Fibroblast of lung (primary cell): ENCODE measurements at regions not wholly inside any gene's neighbourhood (a gene's known extent, or its start where the extent isn't known, plus 50 kb on each side); places are given as distances from the start of the nearest gene placed in this dataset.
A peak's percentile ranks its signal among the peaks of the same experiment; 100 is the strongest.

Experiments used
- DNase-seq, 2 donors: peaks; one replicate each; pipeline versions ENCODE4 v3.0.0 to v3.0.0-alpha.2; 2010; ENCODE audit warnings: low read depth in 2 of 2
- H2AFZ ChIP-seq: 2 replicates; pipeline ENCODE4 v1.5.1; 2012; ENCODE audit warnings: low read length, control low read depth, inconsistent platforms
- H3K27ac ChIP-seq: 2 replicates; pipeline ENCODE4 v1.5.1; 2011; ENCODE audit warnings: low read length, control low read depth; ENCODE audit not compliant: insufficient read depth
- H3K27me3 ChIP-seq: 2 replicates; pipeline ENCODE4 v1.5.1; 2011; ENCODE audit warnings: mild to moderate bottlenecking, low read length; ENCODE audit not compliant: control insufficient read depth, insufficient read depth
- H3K36me3 ChIP-seq: 2 replicates; pipeline ENCODE4 v1.5.1; 2011; ENCODE audit warnings: low read length; ENCODE audit not compliant: control insufficient read depth, insufficient read depth
- H3K4me1 ChIP-seq: 2 replicates; pipeline ENCODE4 v1.5.1; 2011; ENCODE audit warnings: low read length; ENCODE audit not compliant: control insufficient read depth, insufficient read depth; ENCODE audit errors: extremely low read depth
- H3K4me2 ChIP-seq: 2 replicates; pipeline ENCODE4 v1.5.1; 2011; ENCODE audit warnings: low read length, control low read depth; ENCODE audit not compliant: insufficient read depth; ENCODE audit errors: extremely low read depth
- H3K4me3 ChIP-seq, 4 experiments: fragments of 200-600 bp in 1 of 4; sonication (generic) in 1 of 4; replicated peaks in 1 of 4; 2 replicates each; pipeline ENCODE4 v1.5.1; 2011 to 2016; ENCODE audit warnings: low read length in 4 of 4, low read depth in 3 of 4, mild to moderate bottlenecking in 3 of 4, control low read depth in 2 of 4, inconsistent platforms in 1 of 4, mixed read lengths in 1 of 4; ENCODE audit not compliant: insufficient read depth in 1 of 4; ENCODE audit errors: control extremely low read depth in 1 of 4
- H3K79me2 ChIP-seq: 2 replicates; pipeline ENCODE4 v1.5.1; 2012; ENCODE audit warnings: mild to moderate bottlenecking, low read length, inconsistent platforms; ENCODE audit not compliant: control insufficient read depth, insufficient read depth
- H3K9ac ChIP-seq: 2 replicates; pipeline ENCODE4 v1.5.1; 2011; ENCODE audit warnings: mild to moderate bottlenecking, low read length, control low read depth; ENCODE audit not compliant: insufficient read depth
- H3K9me3 ChIP-seq: 2 replicates; pipeline ENCODE4 v1.5.1; 2012; ENCODE audit warnings: low read depth, low read length; ENCODE audit not compliant: control insufficient read depth, insufficient read depth
- H4K20me1 ChIP-seq: 2 replicates; pipeline ENCODE4 v1.5.1; 2011; ENCODE audit warnings: low read length; ENCODE audit not compliant: control insufficient read depth, insufficient read depth; ENCODE audit errors: extremely low read depth
- CTCF ChIP-seq, 2 donors: IDR thresholded peaks in 1 of 2; conservative IDR thresholded peaks in 1 of 2; 1 replicate in 1 of 2; 2 replicates in 1 of 2; pipeline ENCODE4 v1.5.1; 2011 to 2012; ENCODE audit warnings: low read length in 2 of 2, control low read depth in 1 of 2, inconsistent platforms in 1 of 2, low read depth in 1 of 2, mild to moderate bottlenecking in 1 of 2
- EZH2 ChIP-seq: IDR thresholded peaks from 2 replicates; pipeline ENCODE4 v1.5.1; 2012; ENCODE audit warnings: low read length, control low read depth, mild to moderate bottlenecking; ENCODE audit errors: missing control alignments

GRCh38 chr18:7413906-7414305 is 153.2 kb upstream of the PTPRM start:
- Histone ChIP-seq H3K9me3 (no peaks in the 10 kb centered on the region), H3K4me3 (no peak overlapping the region), H3K36me3 (no peaks in the 10 kb centered on the region), H3K27ac (no peak overlapping the region), H3K4me2 (no peak overlapping the region), H3K4me1 (no peaks in the 10 kb centered on the region), H3K79me2 (no peaks in the 10 kb centered on the region), H4K20me1 (no peaks in the 10 kb centered on the region), H2AFZ (no peak overlapping the region), H3K9ac (no peak overlapping the region), H3K27me3 (no peaks in the 10 kb centered on the region)
- no peak for TF ChIP-seq CTCF (conservative IDR thresholded peaks at IDR 0.05 in 1 of 2, IDR thresholded peaks at IDR 0.05 in 1 of 2; ENCODE audit: low read depth in 1 of 2, low read length in 2 of 2)
- TF ChIP-seq EZH2 = no peak
- no peak for DNase-seq

- H3K36me3 ChIP-seq = no peaks in the 10 kb centered on the region
- no peaks in the 10 kb centered on the region for H3K79me2 ChIP-seq
- no peak overlapping the region for H3K9ac ChIP-seq
- no peak overlapping the region for H2AFZ ChIP-seq
- no peak overlapping the region for H3K4me2 ChIP-seq
- H3K9me3 ChIP-seq = no peaks in the 10 kb centered on the region
- H3K27me3 ChIP-seq = no peaks in the 10 kb centered on the region
- TF ChIP-seq EZH2 = no peak
- TF ChIP-seq CTCF (conservative IDR thresholded peaks at IDR 0.05 in 1 of 2, IDR thresholded peaks at IDR 0.05 in 1 of 2; ENCODE audit: low read depth in 1 of 2, low read length in 2 of 2) = no peak
- H4K20me1 ChIP-seq = no peaks in the 10 kb centered on the region
- H3K4me1 ChIP-seq = no peaks in the 10 kb centered on the region
- H3K27ac ChIP-seq = no peak overlapping the region
- no peak overlapping the region for H3K4me3 ChIP-seq
- DNase-seq = peak in 1 of 2 donors; percentile 13
These were observed 152.7 kb upstream of the PTPRM start for GRCh38 chr18:7414459-7414858.

- no peak overlapping the region for H3K27ac ChIP-seq
- no peaks in the 10 kb centered on the region for H3K27me3 ChIP-seq
- DNase-seq = no peak
- no peak for TF ChIP-seq CTCF (conservative IDR thresholded peaks at IDR 0.05 in 1 of 2, IDR thresholded peaks at IDR 0.05 in 1 of 2; ENCODE audit: low read depth in 1 of 2, low read length in 2 of 2)
- no peaks in the 10 kb centered on the region for H3K79me2 ChIP-seq
- no peak overlapping the region for H3K4me2 ChIP-seq
- H3K9ac ChIP-seq = no peak overlapping the region
- H2AFZ ChIP-seq = no peak overlapping the region
- no peaks in the 10 kb centered on the region for H3K4me1 ChIP-seq
- no peaks in the 10 kb centered on the region for H4K20me1 ChIP-seq
- no peaks in the 10 kb centered on the region for H3K36me3 ChIP-seq
- no peaks in the 10 kb centered on the region for H3K9me3 ChIP-seq
- H3K4me3 ChIP-seq = no peak overlapping the region
These were observed 151.8 kb upstream of the PTPRM start for GRCh38 chr18:7415081-7415894.
